ENCODE measurements at regions not wholly inside any gene's neighbourhood (a gene's known extent, or its start where the extent isn't known, plus 50 kb on each side); places are given as distances from the start of the nearest gene placed in this dataset.

DNA sequence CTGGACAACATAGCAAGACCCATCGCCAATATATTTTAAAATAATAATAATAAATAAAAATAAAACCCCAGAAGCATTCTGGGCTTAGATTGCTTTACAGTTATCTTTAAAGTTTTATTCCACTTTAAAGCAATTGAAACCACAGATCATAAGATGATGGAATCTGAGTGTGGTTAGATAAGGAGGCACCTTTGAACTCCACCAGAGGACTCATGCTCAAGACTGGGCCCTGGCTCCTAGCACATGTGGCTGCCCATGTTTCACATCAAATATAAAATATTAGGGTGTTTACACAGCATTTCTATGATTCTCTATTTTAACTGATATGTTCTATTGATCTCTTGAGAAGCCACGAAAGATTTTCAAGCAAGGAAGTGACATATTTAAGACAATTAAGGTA is 52.6 kb upstream of the BBS12 start:
- in situ Hi-C loops (cut with MboI), result no loop called here
- H3K9ac ChIP-seq, result no peak overlapping the region
- no peaks in the 10 kb centered on the region for H3K9me2 ChIP-seq (ENCODE audit: insufficient read depth)
- H3K4me2 ChIP-seq (ENCODE audit: unreplicated experiment), result no peak overlapping the region
- no peaks in the 10 kb centered on the region for H3K27me3 ChIP-seq (replicated peaks; ENCODE audit: insufficient read depth)
- H3K4me3 ChIP-seq, result no peak overlapping the region
- H4K20me1 ChIP-seq (ENCODE audit: insufficient read depth), result no peaks in the 10 kb centered on the region
- H2AFZ ChIP-seq, result no peak overlapping the region
- H3K27ac ChIP-seq, result no peak overlapping the region
- no peaks in the 10 kb centered on the region for H3K4me1 ChIP-seq (ENCODE audit: insufficient read depth)
- H3K9me3 ChIP-seq (ENCODE audit: low read depth), result no peaks in the 10 kb centered on the region
- H3K36me3 ChIP-seq (ENCODE audit: low read depth), result no peaks in the 10 kb centered on the region
- DNase-seq, result no peak
- no peak for TF ChIP-seq EZH2 (IDR thresholded peaks at IDR 0.05; ENCODE audit: insufficient read depth, poor library complexity, severe bottlenecking)
- TF ChIP-seq EZH2phosphoT487 (IDR thresholded peaks at IDR 0.05; ENCODE audit: insufficient read depth, low read depth), result no peak
- no peaks in the 10 kb centered on the region for H3K79me2 ChIP-seq (ENCODE audit: insufficient read depth)
- no peaks in the 10 kb centered on the region for H3F3A ChIP-seq (ENCODE audit: insufficient read depth)
- WGBS, 2 experiments (ENCODE audit: low coverage in 1 of 2, low lambda C conversion rate in 2 of 2, missing lambda C conversion rate in 2 of 2), result 90 to 97% methylated on average over 2 of the region's 2 CpGs

DNA sequence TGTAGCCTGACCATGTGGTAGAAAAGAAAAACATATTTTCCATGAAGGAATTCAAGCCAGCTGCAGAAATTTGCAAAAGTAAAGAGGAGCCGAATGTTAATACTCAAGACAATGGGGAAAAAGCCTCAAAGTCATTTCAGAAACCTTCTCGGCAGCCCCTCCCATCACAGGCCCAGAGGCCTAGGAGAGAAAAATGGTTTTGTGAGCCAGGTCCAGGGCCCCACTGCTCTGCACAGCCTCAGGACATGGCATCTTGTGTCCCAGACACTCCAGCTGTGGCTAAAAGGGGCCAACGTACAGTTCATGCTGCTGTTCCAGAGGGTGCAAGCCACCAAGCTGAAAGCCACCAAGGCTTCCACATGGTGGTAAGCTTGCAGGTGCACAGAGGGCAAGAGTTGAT is 50.9 kb upstream of the BBS12 start:
- WGBS, 2 experiments (ENCODE audit: low coverage in 1 of 2, low lambda C conversion rate in 2 of 2, missing lambda C conversion rate in 2 of 2), result 80 to 83% methylated on average over 3 of the region's 3 CpGs
- Histone ChIP-seq H3K4me3 (no peak overlapping the region), H3K27me3 (replicated peaks; ENCODE audit: insufficient read depth) (no peaks in the 10 kb centered on the region), H4K20me1 (ENCODE audit: insufficient read depth) (no peaks in the 10 kb centered on the region), H3K79me2 (ENCODE audit: insufficient read depth) (no peaks in the 10 kb centered on the region), H3K4me2 (ENCODE audit: unreplicated experiment) (no peak overlapping the region), H3K4me1 (ENCODE audit: insufficient read depth) (no peaks in the 10 kb centered on the region), H3K27ac (no peak overlapping the region), H3K9ac (no peak overlapping the region), H3K9me2 (ENCODE audit: insufficient read depth) (no peaks in the 10 kb centered on the region), H3F3A (ENCODE audit: insufficient read depth) (no peaks in the 10 kb centered on the region), H2AFZ (no peak overlapping the region), H3K36me3 (ENCODE audit: low read depth) (no peaks in the 10 kb centered on the region), H3K9me3 (ENCODE audit: low read depth) (no peaks in the 10 kb centered on the region)
- DNase-seq, result no peak
- TF ChIP-seq EZH2phosphoT487 (IDR thresholded peaks at IDR 0.05; ENCODE audit: insufficient read depth, low read depth) (no peak), EZH2 (IDR thresholded peaks at IDR 0.05; ENCODE audit: insufficient read depth, poor library complexity, severe bottlenecking) (no peak)
- in situ Hi-C loops (cut with MboI), result no loop called here

All from GM23248 (cell line).